Bronchial epithelial cell (primary cell): ENCODE measurements at regions not wholly inside any gene's neighbourhood (a gene's known extent, or its start where the extent isn't known, plus 50 kb on each side); places are given as distances from the start of the nearest gene placed in this dataset.
A peak's percentile ranks its signal among the peaks of the same experiment; 100 is the strongest.
"Not testable (repeated sequence)": the region's sequence is repeated elsewhere in the genome, so short reads cannot be mapped to it uniquely, and the experiment has no call there.

Experiments used
- DNase-seq: peaks from one replicate; pipeline ENCODE4 v3.0.0-alpha.2; 2010; ENCODE audit warnings: low read depth
- FAIRE-seq: peaks from 2 replicates; lab custom pipeline; 2011; peaks lifted over from hg19 to GRCh38; lab: Jason Lieb, UNC
- H3K27me3 ChIP-seq: 2 replicates; pipeline ENCODE4 v1.5.1; 2011; ENCODE audit warnings: low read length; ENCODE audit not compliant: control insufficient read depth, insufficient read depth
- H3K36me3 ChIP-seq: 2 replicates; pipeline ENCODE4 v1.5.1; 2011; ENCODE audit warnings: low read length; ENCODE audit not compliant: control insufficient read depth, insufficient read depth
- H3K4me3 ChIP-seq: 2 replicates; pipeline ENCODE4 v1.5.1; 2011; ENCODE audit warnings: mild to moderate bottlenecking, low read depth, low read length, control low read depth
- CTCF ChIP-seq: IDR thresholded peaks from 2 replicates; pipeline ENCODE4 v1.5.1; 2011; ENCODE audit warnings: mild to moderate bottlenecking, moderate library complexity, low read length, control low read depth, inconsistent platforms; ENCODE audit not compliant: insufficient read depth, severe bottlenecking

- H3K27me3 ChIP-seq: no peaks in the 10 kb centered on the region
- H3K36me3 ChIP-seq: no peaks in the 10 kb centered on the region
- no peak for FAIRE-seq
- no peak for TF ChIP-seq CTCF
- H3K4me3 ChIP-seq: no peak overlapping the region
- peak; percentile 26 for DNase-seq
Observed at GRCh38 chr6:134772671-134773360, 177.1 kb downstream of the ALDH8A1 start.

GRCh38 chr6:134768931-134769330 lies 181.0 kb downstream of the ALDH8A1 start:
- no peak for FAIRE-seq

GRCh38 chr6:134766497-134766896 lies 183.4 kb downstream of the ALDH8A1 start:
- no peak for TF ChIP-seq CTCF
- Histone ChIP-seq H3K4me3 (no peak overlapping the region), H3K27me3 (peaks cover 3% of the 10 kb centered on the region), H3K36me3 (no peaks in the 10 kb centered on the region)
- DNase-seq (no peak), FAIRE-seq (no peak)

More at GRCh38 chr6:134768931-134769330, 181.0 kb downstream of the ALDH8A1 start:
- TF ChIP-seq CTCF: no peak
- peak; percentile 14 for DNase-seq
- H3K36me3 ChIP-seq: no peaks in the 10 kb centered on the region
- no peak overlapping the region for H3K4me3 ChIP-seq
- peaks cover 3% of the 10 kb centered on the region for H3K27me3 ChIP-seq

GRCh38 chr6:134764741-134765140 lies 185.2 kb downstream of the ALDH8A1 start:
- H3K27me3 ChIP-seq: peaks cover 3% of the 10 kb centered on the region
- no peak overlapping the region for H3K4me3 ChIP-seq
- no peak for DNase-seq
- H3K36me3 ChIP-seq: no peaks in the 10 kb centered on the region
- TF ChIP-seq CTCF: no peak
- no peak for FAIRE-seq

GRCh38 chr6:134763575-134763974 lies 186.3 kb downstream of the ALDH8A1 start:
- H3K36me3 ChIP-seq, H3K27me3 ChIP-seq, H3K4me3 ChIP-seq, DNase-seq, FAIRE-seq: not testable (repeated sequence)

GRCh38 chr6:134758621-134759020 lies 191.3 kb downstream of the ALDH8A1 start:
- DNase-seq (no peak), FAIRE-seq (no peak)
- Histone ChIP-seq H3K4me3 (no peak overlapping the region), H3K27me3 (peaks cover 2% of the 10 kb centered on the region), H3K36me3 (no peaks in the 10 kb centered on the region)
- TF ChIP-seq CTCF: no peak
